Keratinocyte (primary cell): ENCODE measurements at regions not wholly inside any gene's neighbourhood (a gene's known extent, or its start where the extent isn't known, plus 50 kb on each side); places are given as distances from the start of the nearest gene placed in this dataset.

Source experiments
- EZH2 ChIP-seq: IDR thresholded peaks from one replicate; pipeline ENCODE4 v1.6.1; 2012; ENCODE audit warnings: inconsistent platforms, mild to moderate bottlenecking, low read length, moderate library complexity
- TF ChIP-seq, protein P1 (sequence below), 3 experiments: IDR thresholded peaks in 1 of 3; conservative IDR thresholded peaks in 1 of 3; optimal IDR thresholded peaks in 1 of 3; 2 replicates in 2 of 3; 3 replicates in 1 of 3; pipeline versions ENCODE3 to v1.5.1; 2011; ENCODE audit warnings: low read length in 3 of 3, mild to moderate bottlenecking in 3 of 3, moderate library complexity in 2 of 3, control low read depth in 1 of 3, inconsistent platforms in 1 of 3; ENCODE audit not compliant: insufficient read depth in 2 of 3; ENCODE audit errors: extremely low read depth in 1 of 3

- TF ChIP-seq, protein P1, sequence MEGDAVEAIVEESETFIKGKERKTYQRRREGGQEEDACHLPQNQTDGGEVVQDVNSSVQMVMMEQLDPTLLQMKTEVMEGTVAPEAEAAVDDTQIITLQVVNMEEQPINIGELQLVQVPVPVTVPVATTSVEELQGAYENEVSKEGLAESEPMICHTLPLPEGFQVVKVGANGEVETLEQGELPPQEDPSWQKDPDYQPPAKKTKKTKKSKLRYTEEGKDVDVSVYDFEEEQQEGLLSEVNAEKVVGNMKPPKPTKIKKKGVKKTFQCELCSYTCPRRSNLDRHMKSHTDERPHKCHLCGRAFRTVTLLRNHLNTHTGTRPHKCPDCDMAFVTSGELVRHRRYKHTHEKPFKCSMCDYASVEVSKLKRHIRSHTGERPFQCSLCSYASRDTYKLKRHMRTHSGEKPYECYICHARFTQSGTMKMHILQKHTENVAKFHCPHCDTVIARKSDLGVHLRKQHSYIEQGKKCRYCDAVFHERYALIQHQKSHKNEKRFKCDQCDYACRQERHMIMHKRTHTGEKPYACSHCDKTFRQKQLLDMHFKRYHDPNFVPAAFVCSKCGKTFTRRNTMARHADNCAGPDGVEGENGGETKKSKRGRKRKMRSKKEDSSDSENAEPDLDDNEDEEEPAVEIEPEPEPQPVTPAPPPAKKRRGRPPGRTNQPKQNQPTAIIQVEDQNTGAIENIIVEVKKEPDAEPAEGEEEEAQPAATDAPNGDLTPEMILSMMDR (optimal IDR thresholded peaks at IDR 0.05 in 1 of 3, IDR thresholded peaks at IDR 0.05 in 1 of 3, conservative IDR thresholded peaks at IDR 0.05 in 1 of 3; ENCODE audit: extremely low read depth in 1 of 3, insufficient read depth in 2 of 3, low read length in 3 of 3) = no peak
- no peak for TF ChIP-seq EZH2
These were observed 351.9 kb downstream of the PCDH18 start for GRCh38 chr4:137180349-137180748.
